Natural killer cell treated with Interleukin-12 subunit alpha and Interleukin-12 subunit beta and Interleukin-15 and Interleukin-18, amount 100 ng/mL, for 72 hours (primary cell): ENCODE measurements at regions not wholly inside any gene's neighbourhood (a gene's known extent, or its start where the extent isn't known, plus 50 kb on each side); places are given as distances from the start of the nearest gene placed in this dataset.

Experiments used
- ATAC-seq, 2 donors: fragments of 150-1000 bp; cut with Tn5 transposase in 1 of 2; sonication (Bioruptor Pico), chemical (Tn5 transposase) in 1 of 2; 2 replicates each; pipeline ENCODE4 v1.10.0; 2021
- DNase-seq: peaks from one replicate; pipeline ENCODE4 v3.0.0; 2022; ENCODE audit warnings: low spot score
- H3K27ac Mint-ChIP-seq, 2 donors: 1 replicate in 1 of 2; 2 replicates in 1 of 2; pipeline ENCODE4 v1.8.0; 2022; ENCODE audit warnings: mixed read lengths in 2 of 2, mild to moderate bottlenecking in 1 of 2, moderate library complexity in 1 of 2
- H3K27me3 Mint-ChIP-seq, 2 donors: 1 replicate in 1 of 2; 2 replicates in 1 of 2; pipeline ENCODE4 v1.8.0; 2022; ENCODE audit warnings: mixed read lengths in 2 of 2
- H3K36me3 Mint-ChIP-seq: one replicate; pipeline ENCODE4 v1.8.0; 2022; ENCODE audit warnings: mixed read lengths
- H3K4me1 Mint-ChIP-seq, 2 donors: 1 replicate in 1 of 2; 2 replicates in 1 of 2; pipeline ENCODE4 v1.8.0; 2022; ENCODE audit warnings: low read depth in 2 of 2, mixed read lengths in 2 of 2, mild to moderate bottlenecking in 1 of 2
- H3K4me3 Mint-ChIP-seq: one replicate; pipeline ENCODE4 v1.8.0; 2022; ENCODE audit warnings: mixed read lengths
- H3K9me3 Mint-ChIP-seq: 2 replicates; pipeline ENCODE4 v1.8.0; 2022; ENCODE audit warnings: mixed read lengths

- H3K9me3 Mint-ChIP-seq, result peaks cover 8% of the 10 kb centered on the region
Measured at GRCh38 chr3:22257252-22257651, 506.2 kb upstream of the ZNF385D start.

GRCh38 chr3:22262386-22262785, 511.4 kb upstream of the ZNF385D start:
- H3K4me1 Mint-ChIP-seq, result no peaks in the 10 kb centered on the region
- H3K4me3 Mint-ChIP-seq, result no peak overlapping the region

More at GRCh38 chr3:22257252-22257651, 506.2 kb upstream of the ZNF385D start:
- H3K27ac Mint-ChIP-seq, result no peak overlapping the region
- no peaks in the 10 kb centered on the region for H3K27me3 Mint-ChIP-seq
- no peaks in the 10 kb centered on the region for H3K4me1 Mint-ChIP-seq
- no peaks in the 10 kb centered on the region for H3K36me3 Mint-ChIP-seq
- no peak overlapping the region for H3K4me3 Mint-ChIP-seq
- ATAC-seq, result no peak
- DNase-seq, result no peak

GRCh38 chr3:22263042-22263441, 512.0 kb upstream of the ZNF385D start:
- peaks cover 11% of the 10 kb centered on the region for H3K9me3 Mint-ChIP-seq
- H3K27me3 Mint-ChIP-seq, result no peaks in the 10 kb centered on the region
- ATAC-seq (no peak), DNase-seq (no peak)
- H3K36me3 Mint-ChIP-seq, result no peaks in the 10 kb centered on the region
- no peaks in the 10 kb centered on the region for H3K4me1 Mint-ChIP-seq
- no peak overlapping the region for H3K27ac Mint-ChIP-seq
- H3K4me3 Mint-ChIP-seq, result no peak overlapping the region

More at GRCh38 chr3:22262386-22262785, 511.4 kb upstream of the ZNF385D start:
- ATAC-seq, result no peak
- Mint-ChIP-seq H3K36me3 (no peaks in the 10 kb centered on the region), H3K27ac (no peak overlapping the region), H3K27me3 (no peaks in the 10 kb centered on the region), H3K9me3 (peaks cover 11% of the 10 kb centered on the region)
- no peak for DNase-seq

- ATAC-seq (no peak), DNase-seq (no peak)
- Mint-ChIP-seq H3K27ac (no peak overlapping the region), H3K36me3 (no peaks in the 10 kb centered on the region), H3K9me3 (peaks cover 11% of the 10 kb centered on the region), H3K4me3 (no peak overlapping the region), H3K4me1 (no peaks in the 10 kb centered on the region), H3K27me3 (no peaks in the 10 kb centered on the region)
Measured at GRCh38 chr3:22265403-22265802, 514.4 kb upstream of the ZNF385D start.

GRCh38 chr3:22269831-22270230, 518.8 kb upstream of the ZNF385D start:
- no peak for DNase-seq
- Mint-ChIP-seq H3K4me3 (no peak overlapping the region), H3K27me3 (no peaks in the 10 kb centered on the region), H3K36me3 (no peaks in the 10 kb centered on the region), H3K4me1 (no peaks in the 10 kb centered on the region), H3K9me3 (peaks cover 5% of the 10 kb centered on the region), H3K27ac (no peak overlapping the region)
- ATAC-seq, result no peak

GRCh38 chr3:22276351-22276750, 525.3 kb upstream of the ZNF385D start:
- ATAC-seq, result no peak
- no peaks in the 10 kb centered on the region for H3K36me3 Mint-ChIP-seq

GRCh38 chr3:22284559-22284958, 533.5 kb upstream of the ZNF385D start:
- no peak overlapping the region for H3K4me3 Mint-ChIP-seq
- no peaks in the 10 kb centered on the region for H3K36me3 Mint-ChIP-seq
- ATAC-seq, result no peak
- H3K9me3 Mint-ChIP-seq, result peaks cover 32% of the 10 kb centered on the region
- no peak overlapping the region for H3K27ac Mint-ChIP-seq
- no peak for DNase-seq
- no peaks in the 10 kb centered on the region for H3K4me1 Mint-ChIP-seq
- H3K27me3 Mint-ChIP-seq, result no peaks in the 10 kb centered on the region

More at GRCh38 chr3:22276351-22276750, 525.3 kb upstream of the ZNF385D start:
- Mint-ChIP-seq H3K4me1 (no peaks in the 10 kb centered on the region), H3K27ac (no peak overlapping the region), H3K9me3 (peaks cover 20% of the 10 kb centered on the region), H3K4me3 (no peak overlapping the region), H3K27me3 (no peaks in the 10 kb centered on the region)
- DNase-seq, result no peak

- Mint-ChIP-seq H3K4me3 (no peak overlapping the region), H3K27me3 (no peaks in the 10 kb centered on the region), H3K27ac (no peak overlapping the region), H3K9me3 (peaks cover 15% of the 10 kb centered on the region), H3K4me1 (no peaks in the 10 kb centered on the region), H3K36me3 (no peaks in the 10 kb centered on the region)
- ATAC-seq, result no peak
- no peak for DNase-seq
Measured at GRCh38 chr3:22288756-22289155, 537.7 kb upstream of the ZNF385D start.

- Mint-ChIP-seq H3K36me3 (peaks cover 4% of the 10 kb centered on the region), H3K9me3 (peaks cover 9% of the 10 kb centered on the region), H3K27me3 (no peaks in the 10 kb centered on the region), H3K4me1 (no peaks in the 10 kb centered on the region), H3K4me3 (no peak overlapping the region), H3K27ac (no peak overlapping the region)
- no peak for DNase-seq
- ATAC-seq, result no peak
Measured at GRCh38 chr3:22292681-22293080, 541.7 kb upstream of the ZNF385D start.

- H3K9me3 Mint-ChIP-seq, result peaks cover 17% of the 10 kb centered on the region
- H3K4me1 Mint-ChIP-seq, result no peaks in the 10 kb centered on the region
- H3K36me3 Mint-ChIP-seq, result peaks cover 4% of the 10 kb centered on the region
- H3K27ac Mint-ChIP-seq, result no peak overlapping the region
- H3K4me3 Mint-ChIP-seq, result no peak overlapping the region
- no peak for ATAC-seq
- no peak for DNase-seq
- H3K27me3 Mint-ChIP-seq, result no peaks in the 10 kb centered on the region
Measured at GRCh38 chr3:22296601-22297000, 545.6 kb upstream of the ZNF385D start.

- no peak overlapping the region for H3K27ac Mint-ChIP-seq
- no peaks in the 10 kb centered on the region for H3K27me3 Mint-ChIP-seq
- DNase-seq (no peak), ATAC-seq (no peak)
- peaks cover 17% of the 10 kb centered on the region for H3K9me3 Mint-ChIP-seq
- no peak overlapping the region for H3K4me3 Mint-ChIP-seq
- peaks cover 4% of the 10 kb centered on the region for H3K36me3 Mint-ChIP-seq
- H3K4me1 Mint-ChIP-seq, result no peaks in the 10 kb centered on the region
Measured at GRCh38 chr3:22297436-22297835, 546.4 kb upstream of the ZNF385D start.

GRCh38 chr3:22306454-22306853, 555.4 kb upstream of the ZNF385D start:
- Mint-ChIP-seq H3K27me3 (no peaks in the 10 kb centered on the region), H3K27ac (no peak overlapping the region), H3K9me3 (peaks cover 15% of the 10 kb centered on the region), H3K4me3 (no peak overlapping the region), H3K4me1 (no peaks in the 10 kb centered on the region), H3K36me3 (no peaks in the 10 kb centered on the region)
- ATAC-seq (no peak), DNase-seq (no peak)

- Mint-ChIP-seq H3K4me3 (no peak overlapping the region), H3K36me3 (peaks cover 7% of the 10 kb centered on the region), H3K9me3 (peaks cover 21% of the 10 kb centered on the region), H3K4me1 (no peaks in the 10 kb centered on the region), H3K27ac (no peak overlapping the region), H3K27me3 (no peaks in the 10 kb centered on the region)
- no peak for DNase-seq
- no peak for ATAC-seq
Measured at GRCh38 chr3:22308871-22309270, 557.9 kb upstream of the ZNF385D start.

- Mint-ChIP-seq H3K36me3 (peaks cover 11% of the 10 kb centered on the region), H3K9me3 (peaks cover 23% of the 10 kb centered on the region), H3K27me3 (no peaks in the 10 kb centered on the region), H3K4me3 (no peak overlapping the region), H3K4me1 (no peaks in the 10 kb centered on the region), H3K27ac (no peak overlapping the region)
- ATAC-seq (no peak), DNase-seq (no peak)
Measured at GRCh38 chr3:22315925-22316324, 564.9 kb upstream of the ZNF385D start.

GRCh38 chr3:22318325-22318724, 567.3 kb upstream of the ZNF385D start:
- Mint-ChIP-seq H3K4me3 (no peak overlapping the region), H3K36me3 (peaks cover 4% of the 10 kb centered on the region), H3K9me3 (peaks cover 20% of the 10 kb centered on the region), H3K27me3 (no peaks in the 10 kb centered on the region), H3K4me1 (no peaks in the 10 kb centered on the region), H3K27ac (no peak overlapping the region)
- ATAC-seq (no peak), DNase-seq (no peak)
